ENCODE measurements at regions not wholly inside any gene's neighbourhood (a gene's known extent, or its start where the extent isn't known, plus 50 kb on each side); places are given as distances from the start of the nearest gene placed in this dataset.
A peak's percentile ranks its signal among the peaks of the same experiment; 100 is the strongest.

DNA sequence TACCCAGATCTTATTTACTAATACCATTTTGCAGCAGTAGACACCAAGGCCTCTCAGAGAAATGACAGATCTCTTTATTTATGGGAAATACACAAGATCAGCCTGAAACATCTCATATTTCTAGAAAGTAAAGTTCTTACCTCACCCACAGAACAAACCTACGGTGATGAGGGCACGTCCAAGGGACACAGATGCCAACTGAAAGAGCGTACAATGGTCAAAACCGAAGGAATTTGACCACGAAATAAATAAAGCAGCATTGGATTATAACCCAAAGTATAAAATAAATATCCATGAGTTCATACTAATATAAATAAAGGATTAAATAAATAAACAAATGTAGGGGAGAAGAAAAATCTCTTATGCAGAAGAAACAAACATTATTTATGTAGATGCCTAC, 747.0 kb downstream of the TNS3 start:
- DNase-seq (ENCODE audit: low spot score) (no peak), FAIRE-seq (no peak)

DNA sequence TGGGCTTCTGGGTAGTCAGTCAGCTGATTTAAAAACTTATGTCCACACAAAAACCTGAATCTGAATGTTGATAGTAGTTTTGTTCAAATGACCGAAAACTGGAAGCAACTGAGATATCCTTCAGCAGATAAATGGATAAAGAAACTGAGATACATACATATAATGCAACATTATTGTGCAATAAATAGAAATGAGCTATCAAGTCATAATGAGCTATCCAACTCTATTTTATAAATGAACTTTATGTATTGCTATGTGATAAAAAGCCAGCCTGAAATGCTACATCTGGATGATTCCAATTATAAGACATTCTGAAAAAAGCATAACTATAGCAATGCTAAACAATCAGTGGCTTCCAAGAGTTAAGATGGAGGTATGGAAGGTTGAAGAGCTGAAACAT, 748.7 kb downstream of the TNS3 start:
- DNase-seq (ENCODE audit: low spot score) (no peak), FAIRE-seq (no peak)

DNA sequence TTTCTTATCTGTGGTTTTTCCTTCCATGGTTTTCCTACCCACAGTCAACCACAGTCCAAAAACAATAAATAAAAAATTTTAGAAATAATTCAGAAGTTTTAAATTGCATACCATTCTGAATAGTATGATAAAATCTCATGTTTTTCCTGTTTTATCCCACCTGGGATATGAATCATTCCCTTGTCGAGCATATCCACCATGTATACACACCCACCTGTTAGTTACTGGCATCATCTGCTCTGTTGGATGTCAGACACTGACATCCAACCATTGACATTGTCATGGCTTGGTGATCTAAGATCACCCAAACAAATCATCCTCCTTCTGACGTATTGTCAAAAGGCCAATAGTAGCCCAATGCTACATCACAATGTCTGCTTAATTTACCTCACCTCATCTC, 749.8 kb downstream of the TNS3 start:
- no peak for FAIRE-seq
- no peak for DNase-seq (ENCODE audit: low spot score)

DNA sequence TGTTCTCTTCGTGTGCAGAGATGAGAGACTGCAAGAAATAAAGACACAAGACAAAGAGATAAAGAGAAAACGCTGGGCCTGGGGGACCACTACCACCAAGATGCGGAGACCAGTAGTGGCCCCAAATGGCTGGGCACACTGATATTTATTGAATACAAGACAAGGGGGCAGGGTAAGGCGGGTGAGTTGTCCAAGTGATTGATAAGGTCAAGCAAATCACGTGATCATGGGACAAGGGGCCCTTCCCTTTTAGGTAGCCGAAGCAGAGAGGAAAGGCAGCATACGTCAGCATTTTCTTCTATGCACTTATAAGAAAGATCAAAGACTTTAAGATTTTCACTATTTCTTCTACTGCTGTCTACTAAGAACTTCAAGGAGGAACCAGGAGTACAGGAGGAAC, 762.1 kb downstream of the TNS3 start:
- DNase-seq (ENCODE audit: low spot score) (no peak), FAIRE-seq (no peak)

DNA sequence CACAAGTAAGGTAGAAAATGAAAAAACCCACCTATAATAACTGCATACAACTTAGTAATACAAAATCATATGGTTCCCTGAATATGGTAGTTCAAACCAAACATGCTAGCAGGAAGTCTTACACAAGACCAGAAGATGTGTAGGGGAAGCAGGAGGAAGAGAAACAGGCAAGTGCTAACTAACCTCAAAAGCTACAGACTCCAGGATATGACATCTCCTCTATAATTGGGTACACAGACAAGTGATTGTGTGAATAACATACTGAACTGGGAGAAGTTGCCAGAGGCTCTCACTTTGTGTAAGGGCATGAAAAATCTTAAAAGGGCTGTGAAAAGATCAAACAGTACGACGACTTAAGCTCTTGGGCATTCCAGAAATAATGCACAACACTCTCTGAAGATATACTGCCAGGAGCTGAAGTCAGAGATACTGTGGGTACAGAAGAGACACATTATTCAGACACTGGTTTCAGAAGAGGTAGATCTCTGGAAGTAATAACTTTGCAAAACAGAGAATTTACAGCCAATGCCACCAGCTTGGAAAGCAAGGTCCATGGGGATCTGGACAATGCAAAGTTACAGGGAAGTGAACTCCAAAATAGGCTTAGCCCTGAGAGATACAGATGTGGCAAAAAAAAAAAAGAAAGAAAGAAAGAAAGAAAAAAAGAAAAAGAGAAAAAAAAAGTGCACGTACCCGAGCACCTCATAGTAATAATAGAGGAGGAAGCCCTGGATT, 767.2 kb downstream of the TNS3 start:
- DNase-seq (ENCODE audit: low spot score) (no peak), FAIRE-seq (no peak)

DNA sequence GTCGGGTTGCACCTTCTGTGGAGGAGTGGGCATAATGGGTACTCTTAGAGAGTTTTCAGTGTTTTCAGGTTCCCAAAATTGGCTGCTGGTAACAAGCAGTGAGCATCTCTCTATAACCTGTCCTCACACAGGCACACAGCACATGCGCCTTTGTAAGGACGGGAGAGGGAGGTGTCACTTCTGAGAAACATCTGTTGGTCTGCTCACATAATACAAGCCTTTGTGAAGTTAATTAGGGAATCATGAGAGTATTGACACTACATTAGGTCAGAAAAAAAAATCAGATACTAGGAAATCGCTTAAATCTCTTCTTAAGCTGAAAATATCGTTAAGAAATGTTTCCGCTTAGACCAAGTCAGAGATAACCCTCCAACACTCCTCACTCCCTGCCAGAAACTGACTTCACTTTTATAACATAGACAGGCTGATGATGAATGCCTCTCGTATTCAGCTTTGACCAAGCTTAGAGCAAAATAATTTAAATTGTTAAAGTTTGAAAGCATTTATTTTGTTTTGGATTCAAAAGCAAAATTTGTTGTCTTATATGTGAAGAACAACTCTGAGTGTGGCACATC, 769.7 kb downstream of the TNS3 start:
- FAIRE-seq (no peak), DNase-seq (ENCODE audit: low spot score) (no peak)

DNA sequence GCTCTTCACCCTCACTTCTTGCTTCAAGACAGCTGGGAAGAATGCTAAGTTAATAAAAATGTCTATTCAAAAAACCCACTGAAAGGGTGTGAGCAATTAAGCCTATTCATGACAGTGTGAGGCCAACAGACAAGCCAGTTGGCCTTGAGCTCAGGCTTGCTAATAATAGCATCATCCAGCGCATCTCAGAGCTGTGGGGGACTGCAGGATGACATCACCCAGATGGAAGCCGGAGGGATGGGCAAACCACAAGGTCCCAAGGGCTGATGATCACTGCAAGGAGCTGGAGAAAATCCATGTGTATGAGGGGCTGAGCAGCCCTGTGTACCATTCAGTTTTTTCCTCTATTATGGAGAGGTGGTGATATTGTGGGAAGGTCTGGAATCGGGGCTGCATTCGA, 770.4 kb downstream of the TNS3 start:
- peak; percentile 89 for DNase-seq (ENCODE audit: low spot score)

DNA sequence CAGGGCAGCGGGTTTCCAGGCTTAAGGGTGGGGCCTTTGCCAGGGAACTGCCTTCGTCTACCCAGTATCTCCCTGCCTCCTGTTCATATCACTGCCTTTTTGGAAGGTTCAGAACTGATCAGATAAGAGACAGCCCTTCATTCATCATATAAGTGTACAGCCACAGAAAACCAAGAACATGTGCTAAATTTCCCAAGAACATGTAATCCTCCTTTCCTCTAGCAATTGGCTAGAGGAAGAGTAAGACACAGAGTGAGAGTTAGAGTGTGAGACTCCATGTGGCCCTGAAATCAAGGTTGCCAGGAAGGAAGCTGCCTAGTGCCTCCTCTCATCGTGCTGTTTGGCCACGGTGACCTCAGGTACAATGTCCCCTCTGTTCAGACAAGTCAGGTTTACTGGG, 770.9 kb downstream of the TNS3 start:
- DNase-seq (ENCODE audit: low spot score) (peak; percentile 13), FAIRE-seq (no peak)

More for the DNA sequence above, 770.4 kb downstream of the TNS3 start:
- peak; percentile 94 for FAIRE-seq

DNA sequence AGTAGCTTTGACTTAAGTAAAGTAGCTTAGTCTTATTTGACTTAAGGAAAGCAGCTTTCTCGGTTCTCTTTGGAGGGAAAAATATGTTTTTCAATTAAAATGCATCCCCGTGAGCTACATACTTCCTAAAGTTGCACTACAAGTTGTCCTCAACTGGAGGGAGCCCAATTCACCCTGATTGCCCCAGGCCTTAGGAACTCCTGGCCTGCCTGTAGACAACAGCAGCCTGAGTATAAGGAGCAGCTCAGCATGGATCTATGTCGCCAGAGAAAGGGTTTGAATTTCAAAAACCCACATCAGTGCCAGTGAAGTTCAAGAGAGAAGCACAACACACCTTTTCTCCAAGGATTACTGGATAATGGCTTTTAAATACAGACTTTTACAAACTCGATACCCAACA, 772.0 kb downstream of the TNS3 start:
- no peak for FAIRE-seq
- DNase-seq (ENCODE audit: low spot score), result no peak

DNA sequence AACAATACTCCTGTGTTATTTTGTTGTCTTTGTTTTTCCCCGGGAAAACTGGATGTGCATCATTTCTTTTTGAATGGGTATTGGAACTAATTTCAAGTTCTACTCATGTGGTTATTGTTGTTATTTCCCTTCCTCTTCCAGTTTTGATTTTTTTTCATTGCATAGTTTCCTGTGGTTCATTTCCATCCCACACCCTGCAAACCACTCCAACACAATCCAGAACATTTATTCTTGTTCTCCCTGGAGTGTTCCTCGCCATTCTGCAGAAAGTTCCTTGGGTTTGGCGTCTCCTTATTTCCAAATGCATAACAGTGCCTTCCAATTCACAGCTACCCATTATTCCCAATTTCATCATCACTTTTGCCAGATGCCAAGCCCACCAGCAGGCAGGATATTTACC, 775.1 kb downstream of the TNS3 start:
- DNase-seq (ENCODE audit: low spot score) (no peak), FAIRE-seq (no peak)

DNA sequence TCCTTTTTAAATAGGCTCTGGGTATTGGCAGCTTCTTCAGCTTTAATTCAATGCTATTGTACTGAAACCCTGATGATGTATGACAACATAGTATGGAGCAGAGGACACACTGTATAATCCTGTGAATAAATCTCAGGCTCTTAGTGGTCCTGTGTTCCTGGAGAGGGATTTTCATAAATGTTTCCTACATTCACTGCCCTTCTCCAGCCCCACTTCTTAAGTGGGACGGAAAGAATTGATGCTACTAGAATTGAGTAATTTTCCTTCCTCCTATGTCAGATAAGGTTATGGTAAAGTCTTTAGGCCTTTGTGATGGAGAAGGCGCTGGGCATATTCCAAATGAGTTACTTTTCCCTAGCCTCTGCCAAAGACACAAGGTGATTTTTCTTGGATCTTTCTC, 779.4 kb downstream of the TNS3 start:
- no peak for FAIRE-seq

DNA sequence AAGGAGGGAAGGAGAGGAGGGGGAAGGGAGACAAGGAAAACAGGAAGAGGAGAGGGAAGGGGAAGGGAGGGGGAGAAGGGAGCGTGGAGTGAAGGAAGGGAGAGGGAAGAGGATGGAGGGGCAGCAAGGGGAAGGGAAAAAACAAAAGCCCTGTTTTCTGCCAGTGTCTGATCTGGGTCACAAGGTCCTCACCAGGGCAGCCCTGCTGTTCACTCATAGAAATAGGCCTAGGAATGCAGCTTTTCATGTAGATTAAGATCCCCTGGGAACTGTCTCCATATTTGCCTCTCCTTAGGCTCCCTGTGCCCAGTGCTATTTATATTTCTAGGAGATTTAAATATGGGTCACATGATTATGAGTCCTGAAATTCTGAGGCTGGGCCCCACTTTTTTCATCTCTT, 790.7 kb downstream of the TNS3 start:
- peak; percentile 63 for FAIRE-seq

More for the DNA sequence above, 779.4 kb downstream of the TNS3 start:
- no peak for DNase-seq (ENCODE audit: low spot score)

DNA sequence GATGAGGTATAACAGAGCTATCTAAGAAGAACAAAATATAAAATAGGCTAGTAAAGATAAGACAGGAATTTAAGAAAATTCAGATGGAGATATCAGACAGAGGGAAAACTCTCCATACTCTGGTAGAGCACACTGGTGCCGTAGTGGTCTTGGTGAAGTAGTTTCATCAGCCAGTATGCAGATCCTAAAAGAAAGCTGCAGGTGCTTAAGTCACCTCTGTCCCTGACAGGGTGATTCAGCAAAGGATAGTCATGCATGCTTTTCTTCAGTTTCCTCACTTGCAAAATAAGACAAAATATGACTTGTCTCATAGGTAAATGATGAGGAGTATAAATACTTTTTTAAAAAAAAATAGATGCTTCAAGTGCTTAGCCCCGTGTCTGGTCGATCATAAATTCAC, 794.9 kb downstream of the TNS3 start:
- no peak for FAIRE-seq

More for the DNA sequence above, 790.7 kb downstream of the TNS3 start:
- DNase-seq (ENCODE audit: low spot score), result peak; percentile 52

DNA sequence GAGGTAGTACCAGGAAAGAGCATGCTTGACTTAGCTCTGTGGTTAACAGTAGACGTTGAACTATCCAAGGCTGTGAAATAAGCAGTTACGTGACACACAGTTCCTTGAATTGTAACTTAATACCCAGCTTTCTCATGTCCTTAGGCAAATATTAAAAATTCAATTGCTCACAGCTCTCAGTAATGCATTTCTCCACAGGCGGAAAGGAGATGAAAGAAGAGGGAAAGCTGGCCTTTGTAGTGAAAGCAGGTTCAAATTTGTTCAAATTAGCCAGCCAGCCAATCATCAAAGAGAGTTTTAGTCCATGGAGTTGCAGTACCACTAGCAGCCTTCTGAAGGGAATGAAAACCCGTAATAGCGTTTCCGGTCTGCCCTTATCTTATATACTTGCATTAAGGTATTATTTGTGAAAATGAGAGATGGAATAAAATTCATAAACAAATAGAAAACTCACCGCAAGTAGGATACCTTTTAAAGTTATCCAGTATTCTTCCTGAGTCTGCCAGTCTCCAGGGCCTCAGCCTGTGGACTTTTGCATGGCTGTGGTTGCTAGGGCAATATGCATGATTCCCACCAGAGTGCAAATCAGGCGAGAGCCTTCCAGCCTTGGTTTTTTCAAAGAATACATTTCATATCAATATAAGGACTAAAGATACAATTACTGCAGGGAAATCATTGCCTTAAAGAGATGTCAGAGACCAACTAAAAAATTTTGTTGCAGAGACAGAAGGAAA, 795.5 kb downstream of the TNS3 start:
- FAIRE-seq (peak; percentile 100), DNase-seq (ENCODE audit: low spot score) (peak; percentile 98)

More for the DNA sequence above, 794.9 kb downstream of the TNS3 start:
- no peak for DNase-seq (ENCODE audit: low spot score)

DNA sequence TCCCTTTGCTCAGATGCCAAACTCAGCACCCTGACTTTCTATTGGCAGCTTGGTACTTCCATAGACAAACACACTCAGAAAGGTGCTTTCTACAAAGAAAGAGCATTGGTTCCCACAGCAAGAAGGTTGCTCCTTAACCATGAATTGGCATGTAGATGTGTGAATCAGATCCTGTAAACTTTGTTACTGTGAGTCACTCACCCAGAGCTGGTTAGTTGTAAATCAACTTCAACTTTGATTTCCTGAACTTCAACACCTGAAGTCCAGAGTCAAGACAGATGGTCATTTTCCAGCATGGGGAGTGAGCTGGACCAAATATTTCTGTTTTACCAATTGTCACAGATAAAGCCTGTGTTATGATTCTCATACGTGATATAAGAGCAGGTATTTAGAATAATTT, 797.2 kb downstream of the TNS3 start:
- peak; percentile 99 for FAIRE-seq

DNA sequence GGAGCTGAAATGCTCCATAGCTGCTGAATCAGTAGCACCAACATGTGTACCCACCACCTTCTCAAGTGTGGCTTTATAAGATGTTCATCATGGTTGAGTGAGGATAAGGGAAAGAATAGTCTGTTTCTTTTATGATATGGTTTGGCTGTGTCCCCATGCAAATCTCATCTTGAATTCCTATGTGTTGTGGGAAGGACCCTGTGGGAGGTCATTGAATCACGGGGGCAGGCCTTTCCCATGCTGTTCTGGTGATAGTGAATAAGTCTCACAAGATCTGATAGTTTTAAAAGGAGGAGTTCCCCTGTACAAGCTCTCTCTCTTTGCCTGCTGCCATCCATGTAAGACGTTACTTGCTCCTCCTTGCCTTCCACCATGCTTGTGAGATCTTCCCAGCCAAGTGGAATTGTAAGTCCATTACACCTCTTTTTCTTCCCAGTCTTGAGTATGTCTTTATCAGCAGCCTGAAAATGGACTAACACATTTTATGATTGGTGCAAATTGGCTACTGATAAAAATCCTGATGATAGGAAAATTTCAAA, 799.9 kb downstream of the TNS3 start:
- FAIRE-seq, result peak; percentile 87
- DNase-seq (ENCODE audit: low spot score), result peak; percentile 44

More for the DNA sequence above, 797.2 kb downstream of the TNS3 start:
- DNase-seq (ENCODE audit: low spot score), result peak; percentile 93

DNA sequence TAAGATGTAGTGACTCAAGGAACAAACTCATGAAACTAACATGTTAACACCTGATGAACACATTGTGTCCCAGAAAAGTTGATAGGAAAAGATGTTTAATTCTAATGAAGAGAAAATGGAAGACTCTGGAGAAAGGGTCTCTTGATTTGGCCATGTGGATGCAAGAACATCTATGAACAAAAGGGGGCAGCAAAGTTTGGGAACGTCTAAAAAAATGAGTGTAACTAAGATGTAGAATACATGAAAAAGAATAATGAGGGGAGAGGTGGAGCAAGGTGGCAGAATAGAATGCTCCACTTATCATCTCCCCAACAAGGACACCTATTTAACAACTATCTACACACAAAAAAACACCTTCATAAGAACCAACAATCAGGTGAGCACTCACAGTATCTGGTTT, 805.1 kb downstream of the TNS3 start:
- DNase-seq (ENCODE audit: low spot score) (no peak), FAIRE-seq (peak; percentile 54)

DNA sequence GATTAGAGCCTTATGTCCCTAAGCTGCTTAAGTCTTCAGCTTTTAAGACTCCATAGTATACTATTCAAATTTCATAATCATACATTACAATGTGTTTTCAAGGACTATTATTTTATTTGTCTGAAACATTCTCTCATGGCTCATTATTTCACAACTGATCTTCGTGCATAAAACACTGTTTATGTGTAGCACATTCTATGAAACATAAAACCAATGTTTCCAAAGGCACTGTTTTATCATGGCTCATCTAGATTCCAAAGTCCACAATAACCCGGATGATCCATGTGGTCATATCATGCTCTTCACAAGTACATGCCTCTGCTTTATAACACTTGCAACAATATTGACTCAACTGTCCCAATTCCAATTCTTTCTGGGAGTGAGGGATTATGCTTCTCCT, 806.1 kb downstream of the TNS3 start:
- FAIRE-seq (no peak), DNase-seq (ENCODE audit: low spot score) (no peak)

DNA sequence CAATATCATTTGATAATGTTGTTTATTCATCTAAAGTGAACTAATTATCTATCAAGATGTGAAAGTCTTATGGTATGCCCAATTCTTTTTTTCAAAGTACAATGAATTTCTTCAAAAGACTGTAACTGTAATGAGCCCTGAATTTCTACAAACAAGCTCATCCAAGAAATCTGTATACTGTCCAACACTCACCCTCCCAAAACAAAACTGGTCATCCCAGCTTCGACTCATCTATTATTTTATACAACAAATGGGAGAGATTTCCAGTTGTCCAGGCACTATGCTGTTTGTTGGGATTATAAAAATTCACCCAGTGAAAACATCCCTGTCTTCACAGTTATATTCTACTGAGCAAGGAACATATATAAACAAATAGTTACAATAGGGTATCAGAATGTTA, 806.9 kb downstream of the TNS3 start:
- FAIRE-seq (no peak), DNase-seq (ENCODE audit: low spot score) (no peak)

DNA sequence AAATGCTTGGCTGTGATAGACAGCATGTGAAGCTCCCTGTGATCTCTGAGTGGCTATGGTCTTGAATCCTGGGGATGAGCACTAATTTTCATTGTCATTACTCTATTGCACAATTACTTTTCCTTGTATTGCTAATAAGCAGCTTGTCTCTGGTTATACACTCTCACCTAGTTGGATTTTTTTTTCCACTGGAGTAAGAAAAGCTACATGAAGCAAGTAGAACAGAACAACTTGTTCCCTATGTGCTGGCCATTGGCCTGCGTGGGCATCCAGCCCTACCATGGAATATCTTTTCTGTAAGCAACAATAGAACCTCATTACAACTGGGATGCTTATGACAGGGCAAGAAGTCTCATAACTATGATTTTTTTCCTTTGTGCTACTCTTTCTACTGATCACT, 807.4 kb downstream of the TNS3 start:
- FAIRE-seq (no peak), DNase-seq (ENCODE audit: low spot score) (no peak)

DNA sequence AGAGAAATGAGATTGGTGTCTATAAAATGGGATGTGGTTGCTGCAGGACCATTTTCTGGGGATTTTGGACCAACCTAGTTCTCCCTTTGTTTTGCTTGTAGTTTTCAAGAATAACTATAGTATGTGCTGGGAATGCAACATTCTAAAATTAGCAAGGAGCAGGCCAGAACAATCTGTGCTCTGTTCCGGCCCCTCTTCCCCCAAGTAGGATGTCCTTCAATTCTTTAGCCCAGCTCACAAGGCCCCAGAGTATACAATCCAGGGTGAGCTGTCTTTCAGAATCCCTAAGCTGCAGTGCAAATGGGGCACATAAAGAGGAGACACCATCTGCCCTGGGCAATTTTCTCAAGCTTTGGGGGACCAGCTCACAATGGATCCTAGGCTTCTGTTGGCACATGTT, 809.1 kb downstream of the TNS3 start:
- FAIRE-seq, result no peak

DNA sequence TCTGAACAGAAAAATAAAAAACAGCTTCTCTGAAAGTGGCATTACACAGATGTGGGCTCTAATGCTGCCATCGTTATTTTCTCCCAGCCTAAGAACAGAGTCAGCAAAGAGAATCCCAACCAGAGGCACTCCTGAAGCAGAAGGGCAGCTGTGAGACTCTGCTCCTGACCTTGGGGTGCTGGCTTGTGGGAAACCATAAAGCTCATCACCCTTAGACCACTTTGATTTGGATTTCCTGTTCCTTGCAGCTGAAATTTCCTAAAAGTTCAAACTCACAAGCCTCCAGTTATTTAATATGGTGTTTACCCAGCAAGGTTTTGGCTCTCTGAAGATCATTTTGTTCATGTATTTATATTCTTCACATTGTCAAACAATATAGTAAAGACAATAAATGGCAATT, 814.8 kb downstream of the TNS3 start:
- no peak for FAIRE-seq
- no peak for DNase-seq (ENCODE audit: low spot score)

More for the DNA sequence above, 809.1 kb downstream of the TNS3 start:
- DNase-seq (ENCODE audit: low spot score), result no peak
